Uterus (tissue), 2 donors: ENCODE measurements at regions not wholly inside any gene's neighbourhood (a gene's known extent, or its start where the extent isn't known, plus 50 kb on each side); places are given as distances from the start of the nearest gene placed in this dataset.

Source experiments
- POLR2A ChIP-seq, 2 donors: fragments of 450-650 bp; IDR thresholded peaks; one replicate each; pipeline ENCODE4 v1.6.1; 2016; ENCODE audit warnings: antibody characterized with exemption in 2 of 2, mild to moderate bottlenecking in 1 of 2, moderate library complexity in 1 of 2
- TF ChIP-seq, protein P1 (sequence below), 4 experiments: fragments of 200-600 bp in 2 of 4; fragments of 450-650 bp in 2 of 4; sonication (generic) in 2 of 4; IDR thresholded peaks; one replicate each; pipeline ENCODE4 v1.5.1; 2016 to 2019; ENCODE audit warnings: antibody characterized with exemption in 4 of 4, mild to moderate bottlenecking in 2 of 4, moderate library complexity in 1 of 4

- TF ChIP-seq, protein P1, sequence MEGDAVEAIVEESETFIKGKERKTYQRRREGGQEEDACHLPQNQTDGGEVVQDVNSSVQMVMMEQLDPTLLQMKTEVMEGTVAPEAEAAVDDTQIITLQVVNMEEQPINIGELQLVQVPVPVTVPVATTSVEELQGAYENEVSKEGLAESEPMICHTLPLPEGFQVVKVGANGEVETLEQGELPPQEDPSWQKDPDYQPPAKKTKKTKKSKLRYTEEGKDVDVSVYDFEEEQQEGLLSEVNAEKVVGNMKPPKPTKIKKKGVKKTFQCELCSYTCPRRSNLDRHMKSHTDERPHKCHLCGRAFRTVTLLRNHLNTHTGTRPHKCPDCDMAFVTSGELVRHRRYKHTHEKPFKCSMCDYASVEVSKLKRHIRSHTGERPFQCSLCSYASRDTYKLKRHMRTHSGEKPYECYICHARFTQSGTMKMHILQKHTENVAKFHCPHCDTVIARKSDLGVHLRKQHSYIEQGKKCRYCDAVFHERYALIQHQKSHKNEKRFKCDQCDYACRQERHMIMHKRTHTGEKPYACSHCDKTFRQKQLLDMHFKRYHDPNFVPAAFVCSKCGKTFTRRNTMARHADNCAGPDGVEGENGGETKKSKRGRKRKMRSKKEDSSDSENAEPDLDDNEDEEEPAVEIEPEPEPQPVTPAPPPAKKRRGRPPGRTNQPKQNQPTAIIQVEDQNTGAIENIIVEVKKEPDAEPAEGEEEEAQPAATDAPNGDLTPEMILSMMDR (IDR thresholded peaks at IDR 0.05), result no peak
- no peak for TF ChIP-seq POLR2A (IDR thresholded peaks at IDR 0.05)
These were observed 337.8 kb downstream of the DMAC1 start for GRCh38 chr9:7461791-7462190.
